ENCODE measurements at regions not wholly inside any gene's neighbourhood (a gene's known extent, or its start where the extent isn't known, plus 50 kb on each side); places are given as distances from the start of the nearest gene placed in this dataset.
"Not testable (repeated sequence)": the region's sequence is repeated elsewhere in the genome, so short reads cannot be mapped to it uniquely, and the experiment has no call there.

- no peak overlapping the region for H3K4me3 ChIP-seq (ENCODE audit: low read depth, low read length)
- ChIA-PET CTCF (no interaction called here), POLR2A (no interaction called here)
- H3K36me3 ChIP-seq (ENCODE audit: control insufficient read depth in 2 of 2, insufficient read depth in 1 of 2, low read length in 2 of 2) = no peaks in the 10 kb centered on the region
- no peaks in the 10 kb centered on the region for H3K9me3 ChIP-seq (ENCODE audit: control insufficient read depth, insufficient read depth, low read depth, low read length)
- no peak overlapping the region for H3K27ac ChIP-seq (ENCODE audit: extremely low read depth, low read depth, low read length)
- TF ChIP-seq ZNF37A (tag by site-specific recombination; IDR thresholded peaks at IDR 0.05) (no peak), ZNF221 (tag by site-specific recombination; IDR thresholded peaks at IDR 0.05; ENCODE audit: borderline replicate concordance) (no peak)
- no peaks in the 10 kb centered on the region for H3K4me1 ChIP-seq (ENCODE audit: control insufficient read depth, insufficient read depth, low read length)
Measured at GRCh38 chr2:238527565-238527964, 100.8 kb downstream of the ASB1 start.

DNA sequence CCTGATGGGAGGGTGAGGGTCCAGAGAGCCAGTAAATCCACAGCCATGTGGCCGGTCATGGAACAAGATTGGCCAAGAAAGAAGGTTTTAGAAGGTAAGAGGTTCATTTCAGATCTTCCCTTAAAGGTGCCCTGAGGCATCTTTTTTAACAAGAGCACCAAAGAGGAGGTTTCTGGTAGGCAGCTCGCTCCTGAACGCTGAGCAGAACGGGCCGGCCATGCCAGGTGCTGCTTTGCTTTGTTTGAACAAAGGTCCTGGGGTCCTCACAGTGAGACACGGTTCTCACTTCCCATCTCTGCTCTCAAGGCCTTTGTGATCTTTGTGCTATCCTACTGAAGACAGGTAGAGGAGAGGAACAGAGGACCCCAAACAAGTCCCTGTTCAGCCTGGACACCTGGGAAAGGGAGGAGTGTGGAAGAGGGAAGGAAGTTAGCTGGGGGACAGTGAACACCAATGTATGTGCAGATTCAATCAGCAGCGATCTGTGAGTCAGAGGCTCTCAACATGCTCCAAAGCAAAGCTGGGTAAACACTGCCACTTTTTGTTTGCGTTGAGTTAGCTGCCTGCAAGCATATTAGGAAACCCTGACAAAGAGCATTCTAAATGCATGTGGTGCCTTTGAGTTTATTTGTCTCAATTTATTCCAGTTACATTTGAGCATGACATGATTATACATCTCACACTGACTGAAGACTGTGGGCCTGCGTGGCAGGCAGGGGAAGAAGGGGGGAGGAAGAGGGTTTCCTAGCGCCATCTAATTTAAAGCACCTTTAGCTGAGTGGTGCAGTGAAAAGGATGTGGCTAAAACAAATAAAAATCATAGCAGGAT is 102.4 kb downstream of the ASB1 start:
- CTCF ChIA-PET = interaction anchor here (0.6 kb wide), 2 partner anchors 242 to 256 kb away, joined by 3 to 5 read pairs; no protein-coding TSS in a partner anchor

DNA sequence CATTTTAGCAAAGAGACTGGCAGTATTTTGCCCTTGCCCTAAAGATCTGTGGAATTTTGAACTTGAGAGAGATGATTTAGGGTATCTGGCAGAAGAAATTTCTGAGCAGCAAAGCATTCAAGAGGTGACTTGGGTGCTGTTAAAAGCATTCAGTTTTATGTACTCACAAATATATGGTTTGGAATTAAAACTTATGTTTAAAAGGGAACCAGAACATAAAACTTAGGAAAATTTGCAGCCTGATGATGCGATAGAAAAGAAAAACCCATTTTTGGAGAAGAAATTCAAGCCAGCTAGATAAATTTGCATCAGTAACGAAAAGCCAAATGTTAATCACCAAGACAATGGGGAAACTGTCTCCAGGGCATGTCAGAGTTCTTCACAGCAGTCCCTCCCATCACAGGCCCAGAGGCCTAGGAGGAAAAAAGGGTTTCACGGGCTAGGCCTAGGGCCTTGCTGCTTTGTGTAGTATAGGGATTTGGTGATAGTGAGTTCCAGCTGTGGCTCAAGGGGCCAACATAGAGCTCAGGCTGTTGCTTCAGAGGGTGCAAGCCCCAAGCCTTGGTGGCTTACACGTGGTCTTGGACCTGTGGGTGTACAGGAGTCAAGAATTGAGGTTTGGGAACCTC is 104.4 kb downstream of the ASB1 start:
- CTCF ChIA-PET; H3K4me1 ChIP-seq (ENCODE audit: control insufficient read depth, insufficient read depth, low read length); H3K36me3 ChIP-seq (ENCODE audit: control insufficient read depth in 2 of 2, insufficient read depth in 1 of 2, low read length in 2 of 2); H3K9me3 ChIP-seq (ENCODE audit: control insufficient read depth, insufficient read depth, low read depth, low read length); POLR2A ChIA-PET; H3K4me3 ChIP-seq (ENCODE audit: low read depth, low read length); H3K27ac ChIP-seq (ENCODE audit: extremely low read depth, low read depth, low read length): not testable (repeated sequence)
- TF ChIP-seq ZNF585B (tag by site-specific recombination; IDR thresholded peaks at IDR 0.05) = peak; percentile 84
- TF ChIP-seq SETDB1 (IDR thresholded peaks at IDR 0.05; ENCODE audit: insufficient read length, low read length) = peak; percentile 68
- peak; percentile 82; the same call in 1 of the 2 replicates for TF ChIP-seq TRIM28 (IDR thresholded peaks at IDR 0.05; ENCODE audit: borderline replicate concordance, low read length)

More for the DNA sequence above, 102.4 kb downstream of the ASB1 start:
- Histone ChIP-seq H3K4me1 (ENCODE audit: control insufficient read depth, insufficient read depth, low read length) (no peaks in the 10 kb centered on the region), H3K9me3 (ENCODE audit: control insufficient read depth, insufficient read depth, low read depth, low read length) (no peaks in the 10 kb centered on the region), H3K27ac (ENCODE audit: extremely low read depth, low read depth, low read length) (no peak overlapping the region), H3K4me3 (ENCODE audit: low read depth, low read length) (no peak overlapping the region), H3K36me3 (ENCODE audit: control insufficient read depth in 2 of 2, insufficient read depth in 1 of 2, low read length in 2 of 2) (no peaks in the 10 kb centered on the region)
- TF ChIP-seq WT1 (tag by site-specific recombination; IDR thresholded peaks at IDR 0.05) (no peak), ZNF658 (tag by site-specific recombination; IDR thresholded peaks at IDR 0.05) (no peak), ZNF211 (tag by site-specific recombination; IDR thresholded peaks at IDR 0.05; ENCODE audit: low read depth) (no peak)
- TF ChIP-seq, protein P1, sequence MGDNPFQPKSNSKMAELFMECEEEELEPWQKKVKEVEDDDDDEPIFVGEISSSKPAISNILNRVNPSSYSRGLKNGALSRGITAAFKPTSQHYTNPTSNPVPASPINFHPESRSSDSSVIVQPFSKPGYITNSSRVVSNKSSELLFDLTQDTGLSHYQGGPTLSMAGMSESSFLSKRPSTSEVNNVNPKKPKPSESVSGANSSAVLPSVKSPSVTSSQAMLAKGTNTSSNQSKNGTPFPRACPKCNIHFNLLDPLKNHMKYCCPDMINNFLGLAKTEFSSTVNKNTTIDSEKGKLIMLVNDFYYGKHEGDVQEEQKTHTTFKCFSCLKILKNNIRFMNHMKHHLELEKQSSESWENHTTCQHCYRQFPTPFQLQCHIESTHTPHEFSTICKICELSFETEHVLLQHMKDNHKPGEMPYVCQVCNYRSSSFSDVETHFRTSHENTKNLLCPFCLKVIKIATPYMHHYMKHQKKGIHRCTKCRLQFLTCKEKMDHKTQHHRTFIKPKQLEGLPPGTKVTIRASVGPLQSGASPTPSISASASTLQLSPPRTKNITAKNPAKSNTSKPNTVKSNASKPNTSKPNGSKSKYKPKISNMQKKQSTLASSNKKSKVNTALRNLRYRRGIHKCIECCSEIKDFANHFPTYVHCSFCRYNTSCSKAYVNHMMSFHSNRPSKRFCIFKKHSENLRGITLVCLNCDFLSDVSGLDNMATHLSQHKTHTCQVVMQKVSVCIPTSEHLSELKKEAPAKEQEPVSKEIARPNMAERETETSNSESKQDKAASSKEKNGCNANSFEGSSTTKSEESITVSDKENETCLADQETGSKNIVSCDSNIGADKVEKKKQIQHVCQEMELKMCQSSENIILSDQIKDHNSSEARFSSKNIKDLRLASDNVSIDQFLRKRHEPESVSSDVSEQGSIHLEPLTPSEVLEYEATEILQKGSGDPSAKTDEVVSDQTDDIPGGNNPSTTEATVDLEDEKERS (tag by site-specific recombination; IDR thresholded peaks at IDR 0.05) = no peak
- TF ChIP-seq, protein P2, sequence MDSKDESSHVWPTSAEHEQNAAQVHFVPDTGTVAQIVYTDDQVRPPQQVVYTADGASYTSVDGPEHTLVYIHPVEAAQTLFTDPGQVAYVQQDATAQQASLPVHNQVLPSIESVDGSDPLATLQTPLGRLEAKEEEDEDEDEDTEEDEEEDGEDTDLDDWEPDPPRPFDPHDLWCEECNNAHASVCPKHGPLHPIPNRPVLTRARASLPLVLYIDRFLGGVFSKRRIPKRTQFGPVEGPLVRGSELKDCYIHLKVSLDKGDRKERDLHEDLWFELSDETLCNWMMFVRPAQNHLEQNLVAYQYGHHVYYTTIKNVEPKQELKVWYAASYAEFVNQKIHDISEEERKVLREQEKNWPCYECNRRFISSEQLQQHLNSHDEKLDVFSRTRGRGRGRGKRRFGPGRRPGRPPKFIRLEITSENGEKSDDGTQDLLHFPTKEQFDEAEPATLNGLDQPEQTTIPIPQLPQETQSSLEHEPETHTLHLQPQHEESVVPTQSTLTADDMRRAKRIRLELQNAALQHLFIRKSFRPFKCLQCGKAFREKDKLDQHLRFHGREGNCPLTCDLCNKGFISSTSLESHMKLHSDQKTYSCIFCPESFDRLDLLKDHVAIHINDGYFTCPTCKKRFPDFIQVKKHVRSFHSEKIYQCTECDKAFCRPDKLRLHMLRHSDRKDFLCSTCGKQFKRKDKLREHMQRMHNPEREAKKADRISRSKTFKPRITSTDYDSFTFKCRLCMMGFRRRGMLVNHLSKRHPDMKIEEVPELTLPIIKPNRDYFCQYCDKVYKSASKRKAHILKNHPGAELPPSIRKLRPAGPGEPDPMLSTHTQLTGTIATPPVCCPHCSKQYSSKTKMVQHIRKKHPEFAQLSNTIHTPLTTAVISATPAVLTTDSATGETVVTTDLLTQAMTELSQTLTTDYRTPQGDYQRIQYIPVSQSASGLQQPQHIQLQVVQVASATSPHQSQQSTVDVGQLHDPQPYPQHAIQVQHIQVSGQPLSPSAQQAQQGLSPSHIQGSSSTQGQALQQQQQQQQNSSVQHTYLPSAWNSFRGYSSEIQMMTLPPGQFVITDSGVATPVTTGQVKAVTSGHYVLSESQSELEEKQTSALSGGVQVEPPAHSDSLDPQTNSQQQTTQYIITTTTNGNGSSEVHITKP (tag by site-specific recombination; IDR thresholded peaks at IDR 0.05) = no peak
- POLR2A ChIA-PET = no interaction called here

DNA sequence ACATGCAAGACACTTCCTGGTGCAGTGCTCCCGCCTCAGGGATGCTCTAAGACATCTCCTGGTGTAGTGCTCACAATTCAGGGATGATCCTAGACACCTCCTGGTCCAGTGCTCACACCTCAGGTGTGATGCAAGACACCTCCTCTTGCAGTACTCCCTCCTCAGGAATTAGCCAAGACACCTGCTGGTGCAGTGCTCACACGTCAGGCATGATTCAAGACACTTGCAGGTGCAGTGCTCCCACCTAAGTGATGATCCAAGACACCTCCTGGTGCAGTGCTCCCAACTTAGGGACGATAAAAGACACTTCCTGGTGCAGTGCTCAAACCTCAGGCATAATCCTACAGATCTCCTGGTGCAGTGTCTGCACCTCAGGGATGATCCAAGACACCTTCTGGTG is 117.0 kb downstream of the ASB1 start:
- H3K36me3 ChIP-seq (ENCODE audit: control insufficient read depth in 2 of 2, insufficient read depth in 1 of 2, low read length in 2 of 2); POLR2A ChIA-PET; H3K27ac ChIP-seq (ENCODE audit: extremely low read depth, low read depth, low read length); H3K4me1 ChIP-seq (ENCODE audit: control insufficient read depth, insufficient read depth, low read length); H3K9me3 ChIP-seq (ENCODE audit: control insufficient read depth, insufficient read depth, low read depth, low read length); H3K4me3 ChIP-seq (ENCODE audit: low read depth, low read length); CTCF ChIA-PET: not testable (repeated sequence)
